GM12891 (cell line): ENCODE measurements at regions not wholly inside any gene's neighbourhood (a gene's known extent, or its start where the extent isn't known, plus 50 kb on each side); places are given as distances from the start of the nearest gene placed in this dataset.

Experiments
- PAX5 ChIP-seq: IDR thresholded peaks from 2 replicates; pipeline ENCODE4 v1.6.1; 2011; ENCODE audit warnings: low read length, moderate library complexity, mild to moderate bottlenecking; ENCODE audit not compliant: insufficient read depth, severe bottlenecking
- POLR2A ChIP-seq: IDR thresholded peaks from 2 replicates; pipeline ENCODE4 v1.6.1; 2011; ENCODE audit warnings: low read depth, low read length, control low read depth
- POLR2AphosphoS5 ChIP-seq: IDR thresholded peaks from 2 replicates; pipeline ENCODE4 v1.6.1; 2011; ENCODE audit warnings: low read depth, low read length, control low read depth
- POU2F2 ChIP-seq: IDR thresholded peaks from 2 replicates; pipeline ENCODE4 v1.6.1; 2011; ENCODE audit warnings: low read depth, mild to moderate bottlenecking, control low read depth, low read length, moderate library complexity
- SPI1 ChIP-seq: IDR thresholded peaks from 2 replicates; pipeline ENCODE4 v1.6.1; 2011; ENCODE audit warnings: low read depth, low read length, control low read depth
- TAF1 ChIP-seq: IDR thresholded peaks from 2 replicates; pipeline ENCODE4 v1.6.1; 2011; ENCODE audit warnings: low read depth, low read length, control low read depth

- TF ChIP-seq POLR2AphosphoS5 (no peak), POLR2A (no peak), POU2F2 (no peak), TAF1 (no peak), SPI1 (no peak), PAX5 (no peak)
Measured at GRCh38 chr6:6715465-6715864, 126.9 kb downstream of the LY86 start.
